PFSK-1 (cell line): ENCODE measurements at regions not wholly inside any gene's neighbourhood (a gene's known extent, or its start where the extent isn't known, plus 50 kb on each side); places are given as distances from the start of the nearest gene placed in this dataset.

Experiments used
- FOXP2 ChIP-seq: optimal IDR thresholded peaks from 2 replicates; pipeline ENCODE3; 2011; ENCODE audit warnings: borderline replicate concordance, control low read depth, inconsistent platforms; ENCODE audit not compliant: insufficient read depth; ENCODE audit errors: extremely low read length, extremely low read depth
- POLR2AphosphoS5 ChIP-seq: IDR thresholded peaks from 2 replicates; pipeline ENCODE4 v1.6.1; 2012; ENCODE audit warnings: low read depth, mild to moderate bottlenecking, control low read depth, low read length, moderate library complexity
- REST ChIP-seq, 2 experiments: IDR thresholded peaks; 2 replicates each; pipeline versions ENCODE4 v1.6.1 to v1.8.0; 2011 to 2012; ENCODE audit warnings: low read depth in 2 of 2, low read length in 2 of 2, control low read depth in 1 of 2, inconsistent platforms in 1 of 2, mild to moderate bottlenecking in 1 of 2, moderate library complexity in 1 of 2; ENCODE audit not compliant: insufficient read depth in 1 of 2
- SIN3A ChIP-seq: IDR thresholded peaks from 2 replicates; pipeline ENCODE4 v1.6.1; 2012; ENCODE audit warnings: mild to moderate bottlenecking, low read length, moderate library complexity, borderline replicate concordance; ENCODE audit not compliant: insufficient read depth
- TAF1 ChIP-seq: IDR thresholded peaks from 2 replicates; pipeline ENCODE4 v1.6.1; 2012; ENCODE audit warnings: low read length, control low read depth, borderline replicate concordance; ENCODE audit not compliant: insufficient read depth

- TF ChIP-seq SIN3A (no peak), FOXP2 (no peak), REST (IDR thresholded peaks at IDR 0.05; ENCODE audit: insufficient read depth in 1 of 2, low read depth in 2 of 2, low read length in 2 of 2) (no peak), TAF1 (no peak), POLR2AphosphoS5 (no peak)
Measured at GRCh38 chr1:87404296-87404695, 75.6 kb downstream of the LMO4 start.

GRCh38 chr1:87408665-87409248 lies 80.1 kb downstream of the LMO4 start:
- TF ChIP-seq TAF1 (no peak), SIN3A (no peak), FOXP2 (no peak), POLR2AphosphoS5 (no peak), REST (IDR thresholded peaks at IDR 0.05; ENCODE audit: insufficient read depth in 1 of 2, low read depth in 2 of 2, low read length in 2 of 2) (no peak)

GRCh38 chr1:87410776-87411480 lies 82.2 kb downstream of the LMO4 start:
- no peak for TF ChIP-seq SIN3A

- TF ChIP-seq TAF1 (no peak), REST (IDR thresholded peaks at IDR 0.05; ENCODE audit: insufficient read depth in 1 of 2, low read depth in 2 of 2, low read length in 2 of 2) (no peak), FOXP2 (no peak), POLR2AphosphoS5 (no peak), SIN3A (no peak)
Measured at GRCh38 chr1:87418048-87418447, 89.4 kb downstream of the LMO4 start.

- no peak for TF ChIP-seq FOXP2
- no peak for TF ChIP-seq SIN3A
- no peak for TF ChIP-seq TAF1
- TF ChIP-seq REST (IDR thresholded peaks at IDR 0.05; ENCODE audit: insufficient read depth in 1 of 2, low read depth in 2 of 2, low read length in 2 of 2), result no peak
- no peak for TF ChIP-seq POLR2AphosphoS5
Measured at GRCh38 chr1:87421809-87422208, 93.1 kb downstream of the LMO4 start.
